GM12878 (cell line): ENCODE measurements at regions not wholly inside any gene's neighbourhood (a gene's known extent, or its start where the extent isn't known, plus 50 kb on each side); places are given as distances from the start of the nearest gene placed in this dataset.

Experiments
- ATAC-seq: fragments of 200-7000 bp; cut with Tn5 transposase; 3 replicates; pipeline ENCODE4 v1.9.1; 2020; ENCODE audit warnings: mild to moderate bottlenecking, moderate library complexity
- BruUV-seq: library from RNA; stranded (reverse); fragments of 400-500 nt; replicated peaks from 2 replicates; lab custom pipeline; 2021; lab: Mats Ljungman, UMichigan
- CTCF ChIA-PET: fragments of 300-600 bp; sonication (Branson Sonifier 250); formaldehyde crosslinking; extraction: SDS; loops from one replicate; lab custom pipeline; 2021; ENCODE audit warnings: inconsistent platforms; lab: Yijun Ruan, JAX
- POLR2A ChIA-PET: fragments of 350-600 bp; formaldehyde crosslinking; extraction: SDS; loops from one replicate; lab custom pipeline; 2021; ENCODE audit warnings: inconsistent platforms; lab: Charles Lee
- RAD21 ChIA-PET: fragments of 300-600 bp; sonication (Branson Sonifier 250); formaldehyde crosslinking; loops from one replicate; lab custom pipeline; 2023; ENCODE audit warnings: antibody characterized with exemption; ENCODE audit not compliant: unreplicated experiment; lab: Charles Lee
- SMC1A ChIA-PET: fragments of 300-600 bp; sonication (Branson Sonifier 250); formaldehyde crosslinking; loops from one replicate; lab custom pipeline; 2023; ENCODE audit not compliant: unreplicated experiment, uncharacterized antibody; lab: Charles Lee
- DNase-seq: peaks from one replicate; pipeline ENCODE4 v3.0.0-alpha.2; 2011; ENCODE audit warnings: low read depth, low spot score
- FAIRE-seq: peaks from 3 replicates; lab custom pipeline; 2011; peaks lifted over from hg19 to GRCh38; lab: Jason Lieb, UNC
- H2AFZ ChIP-seq: 2 replicates; pipeline ENCODE4 v1.6.0; 2011; ENCODE audit warnings: low read depth, low read length, control low read depth; ENCODE audit not compliant: control insufficient read depth
- H3K27ac ChIP-seq: 2 replicates; pipeline ENCODE4 v1.5.1; 2011; ENCODE audit warnings: control low read depth; ENCODE audit not compliant: control insufficient read depth, insufficient read depth
- H3K27me3 ChIP-seq, 2 experiments: replicated peaks in 1 of 2; 2 replicates each; pipeline versions ENCODE4 v1.6.0 to v1.6.1; 2011; ENCODE audit warnings: low read length in 1 of 2; ENCODE audit not compliant: control insufficient read depth in 2 of 2, insufficient read depth in 2 of 2
- H3K36me3 ChIP-seq, 2 experiments: 2 replicates each; pipeline ENCODE4 v1.5.1; 2011; ENCODE audit warnings: low read length in 1 of 2; ENCODE audit not compliant: control insufficient read depth in 2 of 2, insufficient read depth in 2 of 2
- H3K4me1 ChIP-seq: 2 replicates; pipeline ENCODE4 v1.6.1; 2011; ENCODE audit warnings: mild to moderate bottlenecking, low read length, moderate library complexity, mixed read lengths; ENCODE audit not compliant: control insufficient read depth, insufficient read depth
- H3K4me2 ChIP-seq: 2 replicates; pipeline ENCODE4 v1.6.0; 2011; ENCODE audit warnings: control low read depth; ENCODE audit not compliant: control insufficient read depth, insufficient read depth
- H3K4me3 ChIP-seq: fragments of 200-600 bp; sonication (generic); 2 replicates; pipeline ENCODE4 v1.5.1; 2016
- H3K79me2 ChIP-seq: 2 replicates; pipeline ENCODE4 v1.6.0; 2011; ENCODE audit warnings: low read length; ENCODE audit not compliant: control insufficient read depth, insufficient read depth
- H3K9ac ChIP-seq: 2 replicates; pipeline ENCODE4 v1.8.0; 2011; ENCODE audit warnings: low read length, control low read depth, mixed read lengths; ENCODE audit not compliant: control insufficient read depth, insufficient read depth
- H3K9me3 ChIP-seq: replicated peaks from 3 replicates; pipeline ENCODE4 v1.5.1; 2011; ENCODE audit warnings: mild to moderate bottlenecking, low read length; ENCODE audit not compliant: control insufficient read depth, insufficient read depth
- H4K20me1 ChIP-seq: 2 replicates; pipeline ENCODE4 v1.6.0; 2011; ENCODE audit not compliant: control insufficient read depth, insufficient read depth
- ASH2L ChIP-seq: fragments of 300-600, 200-600 bp; sonication (generic); IDR thresholded peaks from 2 replicates; pipeline ENCODE4 v1.6.1; 2017; ENCODE audit warnings: low read depth, mild to moderate bottlenecking, borderline replicate concordance
- ELK1 ChIP-seq: IDR thresholded peaks from 2 replicates; pipeline ENCODE4 v1.6.1; 2012; ENCODE audit warnings: low read depth, low read length, improper control_type of control experiment
- ETV6 ChIP-seq, 2 experiments: fragments of 450-650 bp in 1 of 2; IDR thresholded peaks in 1 of 2; conservative IDR thresholded peaks in 1 of 2; 2 replicates each; pipeline ENCODE4 v1.6.1; 2014; ENCODE audit warnings: antibody characterized with exemption in 1 of 2, borderline replicate concordance in 1 of 2, low read depth in 1 of 2, mild to moderate bottlenecking in 1 of 2, moderate library complexity in 1 of 2
- FOXK2 ChIP-seq: fragments of 450-650 bp; IDR thresholded peaks from 2 replicates; pipeline ENCODE4 v1.6.1; 2017; ENCODE audit warnings: mild to moderate bottlenecking, moderate library complexity
- GABPA ChIP-seq: IDR thresholded peaks from 2 replicates; pipeline ENCODE4 v1.6.1; 2014; ENCODE audit warnings: antibody characterized with exemption, low read depth, mild to moderate bottlenecking, inconsistent platforms
- HDAC2 ChIP-seq: fragments of 200-600 bp; sonication (generic); IDR thresholded peaks from 2 replicates; pipeline ENCODE4 v1.6.1; 2017
- IRF3 ChIP-seq: fragments of 450-650 bp; IDR thresholded peaks from 2 replicates; pipeline ENCODE4 v1.6.1; 2014; ENCODE audit warnings: mild to moderate bottlenecking
- KAT2A ChIP-seq: conservative IDR thresholded peaks from 2 replicates; pipeline ENCODE4 v1.6.1; 2011; ENCODE audit warnings: low read depth, low read length; ENCODE audit not compliant: control insufficient read depth
- MYB ChIP-seq: fragments of 150-350 bp; IDR thresholded peaks from 2 replicates; pipeline ENCODE4 v1.6.1; 2014; ENCODE audit warnings: mild to moderate bottlenecking, low read depth, low read length, borderline replicate concordance
- NFYB ChIP-seq: IDR thresholded peaks from 2 replicates; pipeline ENCODE4 v1.6.1; 2011; ENCODE audit warnings: low read depth, mild to moderate bottlenecking, low read length, improper control_type of control experiment, moderate library complexity; ENCODE audit not compliant: insufficient read depth
- PAX8 ChIP-seq: fragments of 450-650 bp; IDR thresholded peaks from 2 replicates; pipeline ENCODE4 v1.6.1; 2017; ENCODE audit warnings: mild to moderate bottlenecking, moderate library complexity
- PKNOX1 ChIP-seq: fragments of 450-650 bp; IDR thresholded peaks from 2 replicates; pipeline ENCODE4 v1.6.1; 2016; ENCODE audit warnings: mild to moderate bottlenecking
- POLR2AphosphoS5 ChIP-seq: IDR thresholded peaks from 2 replicates; pipeline ENCODE4 v1.6.1; 2011; ENCODE audit warnings: mild to moderate bottlenecking, low read length, inconsistent platforms
- RAD21 ChIP-seq: IDR thresholded peaks from 2 replicates; pipeline ENCODE4 v1.6.1; 2011; ENCODE audit warnings: mild to moderate bottlenecking, low read depth, low read length, moderate library complexity; ENCODE audit not compliant: insufficient read depth
- RELA ChIP-seq: fragments of 450-650 bp; IDR thresholded peaks from 2 replicates; pipeline ENCODE4 v1.8.0; 2014; ENCODE audit warnings: borderline replicate concordance; ENCODE audit not compliant: partially characterized antibody
- SIN3A ChIP-seq: IDR thresholded peaks from 2 replicates; pipeline ENCODE4 v1.6.1; 2012; ENCODE audit warnings: low read depth, low read length, improper control_type of control experiment
- TBL1XR1 ChIP-seq: IDR thresholded peaks from 2 replicates; pipeline ENCODE4 v1.6.1; 2012; ENCODE audit warnings: low read depth, low read length, improper control_type of control experiment
- WGBS: methylation state at CpG from one replicate; pipeline ENCODE4 v1.1.6; 2016; ENCODE audit warnings: low lambda C conversion rate; ENCODE audit not compliant: insufficient replicate concordance, insufficient coverage; ENCODE audit errors: missing lambda C conversion rate; 5-methylcytosine and 5-hydroxymethylcytosine counted together
- in situ Hi-C: fragments of 300-500 bp; cut with MboI; formaldehyde crosslinking; loops from 9 replicates; pipeline ENCODE4 v1.14.3; 2018; ENCODE audit warnings: mixed read lengths
- intact Hi-C: fragments of 100-400 bp; cut with micrococcal nuclease; formaldehyde crosslinking; loops from one replicate; pipeline ENCODE4 v1.14.2; 2022; ENCODE audit not compliant: unreplicated experiment

- TF ChIP-seq POLR2AphosphoS5 (no peak), FOXK2 (no peak)
- BruUV-seq, result no TSS peak
- no peak overlapping the region for H2AFZ ChIP-seq
- no peaks in the 10 kb centered on the region for H3K79me2 ChIP-seq
- FAIRE-seq (no peak), ATAC-seq (no peak), DNase-seq (no peak)
- H4K20me1 ChIP-seq, result no peaks in the 10 kb centered on the region
- no peaks in the 10 kb centered on the region for H3K9me3 ChIP-seq
- RAD21 ChIA-PET, result no interaction called here
- no peak overlapping the region for H3K4me2 ChIP-seq
- no peak overlapping the region for H3K4me3 ChIP-seq
- intact Hi-C loops, result no loop called here
- SMC1A ChIA-PET, result no interaction called here
- H3K27me3 ChIP-seq, result no peaks in the 10 kb centered on the region
- no peaks in the 10 kb centered on the region for H3K36me3 ChIP-seq
- CTCF ChIA-PET, result no interaction called here
- WGBS, result 0% methylated on average over 1 of the region's 1 CpG
- no peaks in the 10 kb centered on the region for H3K4me1 ChIP-seq
- H3K9ac ChIP-seq, result no peak overlapping the region
- H3K27ac ChIP-seq, result no peak overlapping the region
- POLR2A ChIA-PET, result no interaction called here
- in situ Hi-C loops, result no loop called here
These were observed 291.2 kb upstream of the PTPRD start for GRCh38 chr9:10903969-10904368.

GRCh38 chr9:10910779-10911178, 298.0 kb upstream of the PTPRD start:
- ChIA-PET RAD21 (no interaction called here), CTCF (interaction anchor here (0.6 kb wide), 2 partner anchors 201 to 1216 kb away, joined by 3 read pairs; no protein-coding TSS in a partner anchor), SMC1A (no interaction called here), POLR2A (no interaction called here)
- no peak overlapping the region for H3K9ac ChIP-seq
- FAIRE-seq (no peak), ATAC-seq (no peak), DNase-seq (no peak)
- H3K27ac ChIP-seq, result no peak overlapping the region
- no peaks in the 10 kb centered on the region for H3K4me1 ChIP-seq
- no TSS peak for BruUV-seq
- TF ChIP-seq HDAC2 (no peak), FOXK2 (no peak), SIN3A (no peak), PAX8 (no peak), PKNOX1 (no peak), TBL1XR1 (no peak), IRF3 (no peak), RAD21 (no peak), KAT2A (no peak), ASH2L (no peak), ETV6 (conservative IDR thresholded peaks at IDR 0.05 in 1 of 2, IDR thresholded peaks at IDR 0.05 in 1 of 2; ENCODE audit: borderline replicate concordance in 1 of 2, low read depth in 1 of 2) (no peak), RELA (no peak), MYB (no peak), GABPA (no peak), ELK1 (no peak), NFYB (no peak)
- no peak overlapping the region for H2AFZ ChIP-seq
- H3K9me3 ChIP-seq, result no peaks in the 10 kb centered on the region; the same call in 2 of the 3 replicates
- H3K79me2 ChIP-seq, result no peaks in the 10 kb centered on the region
- no peaks in the 10 kb centered on the region for H3K36me3 ChIP-seq
- intact Hi-C loops, result no loop called here
- no peak overlapping the region for H3K4me2 ChIP-seq
- in situ Hi-C loops, result no loop called here
- H3K27me3 ChIP-seq, result no peaks in the 10 kb centered on the region
- H4K20me1 ChIP-seq, result no peaks in the 10 kb centered on the region
- H3K4me3 ChIP-seq, result no peak overlapping the region
- WGBS, result 54% methylated on average over 25 of the region's 25 CpGs
